Breast epithelium (tissue), 3 donors: ENCODE measurements at regions not wholly inside any gene's neighbourhood (a gene's known extent, or its start where the extent isn't known, plus 50 kb on each side); places are given as distances from the start of the nearest gene placed in this dataset.

Experiments used
- CTCF ChIP-seq, 3 donors: fragments of 450-650 bp; IDR thresholded peaks; one replicate each; pipeline ENCODE4 v1.5.1; 2016 to 2017; ENCODE audit warnings: antibody characterized with exemption in 3 of 3, mild to moderate bottlenecking in 3 of 3, moderate library complexity in 3 of 3
- POLR2A ChIP-seq: fragments of 450-650 bp; IDR thresholded peaks from one replicate; pipeline ENCODE4 v1.6.1; 2016; ENCODE audit warnings: antibody characterized with exemption, mild to moderate bottlenecking, moderate library complexity
- POLR2AphosphoS5 ChIP-seq, 3 donors: sonication (generic); formaldehyde crosslinking; IDR thresholded peaks; one replicate each; pipeline ENCODE4 v1.6.1; 2017; ENCODE audit warnings: antibody characterized with exemption in 3 of 3

- TF ChIP-seq CTCF (IDR thresholded peaks at IDR 0.05): no peak
- TF ChIP-seq POLR2AphosphoS5 (IDR thresholded peaks at IDR 0.05): no peak
- no peak for TF ChIP-seq POLR2A
Measured at GRCh38 chrX:56068274-56068758, 163.8 kb upstream of the KLF8 start.
